Central memory CD4-positive, alpha-beta T cell (primary cell): ENCODE measurements at regions not wholly inside any gene's neighbourhood (a gene's known extent, or its start where the extent isn't known, plus 50 kb on each side); places are given as distances from the start of the nearest gene placed in this dataset.
"Not testable (repeated sequence)": the region's sequence is repeated elsewhere in the genome, so short reads cannot be mapped to it uniquely, and the experiment has no call there.

Source experiments
- DNase-seq: peaks from one replicate; pipeline ENCODE4 v3.0.0; 2022

DNA sequence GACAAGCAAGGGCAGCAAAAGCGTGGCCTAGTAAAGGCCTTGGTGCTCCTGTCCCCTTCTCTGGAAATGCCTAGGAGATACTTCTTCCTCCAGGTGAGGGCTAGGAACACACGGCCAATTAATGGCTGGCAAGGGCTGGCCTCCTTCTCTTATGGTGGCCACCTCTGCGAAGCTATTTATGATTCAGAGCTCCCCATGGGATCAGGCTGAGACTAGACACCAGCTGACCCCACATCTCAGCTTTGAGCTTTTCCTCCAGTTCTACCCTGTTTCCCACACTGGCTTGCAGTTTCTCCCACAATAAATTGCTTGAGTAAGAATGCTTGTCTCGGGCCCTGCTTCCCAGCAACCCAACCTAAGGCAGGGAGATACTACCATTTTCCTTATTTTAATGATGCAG is 53.7 kb downstream of the CAMK2N1 start:
- DNase-seq, result no peak

DNA sequence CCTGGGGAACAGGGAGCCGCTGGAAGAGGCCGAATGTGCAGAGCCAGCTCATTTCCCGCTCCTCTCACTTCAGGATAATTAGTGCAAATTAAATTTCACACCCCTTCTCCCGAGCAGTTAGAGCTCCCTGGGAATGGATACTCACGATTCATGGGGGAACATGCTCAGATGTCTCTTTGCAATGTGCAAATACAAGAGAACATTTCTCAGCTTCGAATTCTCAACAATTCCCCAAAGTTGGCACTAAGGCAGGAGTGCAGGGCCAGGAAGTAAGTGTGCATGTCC is 54.9 kb downstream of the CAMK2N1 start:
- DNase-seq, result no peak

DNA sequence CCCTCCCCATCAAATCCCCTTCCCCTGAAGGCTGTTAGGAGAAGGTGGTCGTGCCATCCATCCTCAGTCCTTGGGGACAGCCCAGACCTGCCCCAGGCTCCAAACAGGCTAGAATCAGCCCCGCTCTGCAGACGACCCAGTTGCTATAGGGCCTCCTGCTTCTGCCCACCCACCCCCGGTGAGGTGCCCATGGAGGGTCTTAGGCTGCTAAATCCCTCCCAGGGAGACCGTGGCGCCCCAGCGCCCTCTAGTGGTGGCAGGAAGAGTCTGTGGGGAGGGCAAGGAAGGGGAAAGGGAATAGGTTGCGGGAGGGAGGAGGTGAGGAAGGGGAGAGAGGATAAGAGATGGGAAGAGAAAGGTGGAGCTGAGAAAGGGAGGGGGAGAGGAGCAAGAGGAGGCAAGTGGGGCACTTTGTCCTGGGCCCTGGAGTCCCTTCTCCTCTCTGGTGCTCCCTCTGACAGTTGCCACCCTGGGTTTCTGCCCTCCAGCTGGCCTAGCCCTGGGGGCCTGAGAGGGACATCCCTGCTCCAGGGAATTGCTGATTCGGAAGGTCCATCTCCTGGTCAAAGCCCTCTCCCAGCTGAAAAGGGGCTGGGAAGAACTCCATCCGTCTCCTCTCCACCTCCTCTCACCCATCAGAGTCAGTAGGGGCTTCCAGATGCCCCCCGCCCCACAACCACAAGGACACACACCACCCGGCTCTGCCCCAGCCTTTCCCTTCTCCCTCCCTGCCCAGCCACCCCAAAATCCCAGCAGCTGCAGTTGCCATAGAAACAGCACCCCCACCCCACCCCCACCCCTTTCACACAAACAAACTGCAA is 55.4 kb downstream of the CAMK2N1 start:
- DNase-seq, result peak; percentile 6

DNA sequence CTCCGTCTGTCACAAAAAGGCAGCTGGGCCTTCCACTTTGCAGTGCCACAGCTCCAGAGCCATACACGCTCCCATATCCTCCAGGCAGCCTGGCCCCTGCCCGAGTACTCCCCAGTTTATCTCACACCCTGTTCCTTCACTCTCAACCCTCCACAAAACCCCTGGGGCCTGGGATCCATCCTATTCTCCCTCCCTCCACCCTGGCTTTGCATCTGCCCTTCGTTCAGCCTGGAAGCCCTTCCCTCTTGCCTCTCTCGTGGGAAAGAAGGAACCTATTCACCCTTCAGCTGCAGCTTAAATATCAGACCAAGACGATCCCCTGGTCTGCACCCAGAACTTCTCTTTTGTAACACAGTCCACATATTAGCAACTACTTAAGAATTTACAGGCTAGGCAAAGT is 56.7 kb downstream of the CAMK2N1 start:
- no peak for DNase-seq

DNA sequence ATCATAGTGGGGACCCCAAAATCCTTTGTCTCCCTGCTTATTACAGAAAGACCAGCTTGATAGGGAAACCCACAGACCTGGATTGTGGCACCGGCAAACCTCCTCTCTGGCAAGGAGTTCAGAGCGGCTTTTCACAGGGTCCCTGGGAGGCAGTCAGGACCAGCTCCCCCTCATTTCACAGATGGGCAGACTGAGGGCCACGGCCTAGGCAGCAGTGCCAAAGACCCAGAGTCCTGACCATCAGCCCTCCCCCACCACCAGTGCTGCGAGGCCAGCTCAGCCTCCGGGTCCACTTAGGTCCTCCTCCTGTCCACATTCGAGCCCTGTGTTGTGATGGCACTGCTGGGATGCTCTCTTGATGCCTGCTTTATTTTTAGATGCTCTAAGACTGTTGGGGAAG is 57.2 kb downstream of the CAMK2N1 start:
- DNase-seq, result no peak

DNA sequence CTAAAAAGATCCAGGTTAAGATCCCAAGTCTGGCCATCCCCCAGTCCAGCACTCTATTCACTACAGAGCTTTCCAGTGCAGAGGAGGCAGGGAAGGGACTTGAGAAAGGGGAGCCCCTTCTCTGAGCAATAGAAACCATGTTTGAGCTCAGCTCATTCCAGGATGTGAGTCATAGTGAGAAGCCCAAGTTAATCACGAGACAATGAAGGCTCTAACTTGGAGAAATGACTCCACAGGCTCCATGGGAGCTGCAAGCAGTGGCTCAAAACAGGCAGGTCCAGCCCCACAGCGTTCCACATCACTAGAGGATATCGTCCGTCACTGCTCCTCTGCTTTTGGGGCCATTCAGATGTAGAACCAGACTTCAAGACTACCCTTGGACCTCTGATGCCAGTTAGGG is 59.1 kb downstream of the CAMK2N1 start:
- no peak for DNase-seq

DNA sequence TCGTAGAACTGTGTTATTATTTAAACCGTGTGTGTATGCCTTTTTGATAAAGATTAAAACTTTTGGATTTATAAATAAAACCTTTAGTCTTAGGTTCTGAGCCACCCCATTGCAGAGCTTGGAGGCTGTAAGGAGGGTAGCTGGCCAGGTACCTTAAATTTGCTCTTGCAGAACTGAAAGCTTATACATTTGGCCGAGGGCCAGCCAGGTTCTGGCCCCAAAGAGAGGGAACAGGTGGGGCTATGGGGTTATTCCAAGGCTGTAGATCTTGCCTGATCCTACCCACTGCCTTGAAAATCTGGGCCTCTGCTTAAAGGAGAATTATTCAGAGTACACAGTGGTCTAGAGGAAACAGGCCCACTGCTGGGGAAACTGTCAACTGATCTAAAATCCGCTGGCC is 59.6 kb downstream of the CAMK2N1 start:
- DNase-seq, result no peak

DNA sequence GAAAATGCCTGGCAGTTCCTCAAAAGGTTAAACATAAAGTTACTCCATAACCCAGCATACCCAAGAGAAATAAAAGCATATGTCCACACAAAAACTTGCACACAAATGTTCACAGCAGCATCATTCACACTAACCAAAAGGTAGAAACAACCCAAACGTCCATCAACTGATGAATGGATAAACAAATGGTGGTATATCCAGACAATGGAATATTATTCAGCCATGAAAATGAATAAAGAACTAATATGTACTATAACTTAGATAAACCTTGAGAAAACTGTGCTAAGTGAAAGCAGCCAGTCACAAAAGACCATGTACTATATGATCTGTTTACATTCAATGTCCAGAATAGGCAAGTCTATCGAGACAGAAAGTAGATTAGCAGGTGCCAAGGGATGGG is 60.4 kb downstream of the CAMK2N1 start:
- DNase-seq, result no peak

DNA sequence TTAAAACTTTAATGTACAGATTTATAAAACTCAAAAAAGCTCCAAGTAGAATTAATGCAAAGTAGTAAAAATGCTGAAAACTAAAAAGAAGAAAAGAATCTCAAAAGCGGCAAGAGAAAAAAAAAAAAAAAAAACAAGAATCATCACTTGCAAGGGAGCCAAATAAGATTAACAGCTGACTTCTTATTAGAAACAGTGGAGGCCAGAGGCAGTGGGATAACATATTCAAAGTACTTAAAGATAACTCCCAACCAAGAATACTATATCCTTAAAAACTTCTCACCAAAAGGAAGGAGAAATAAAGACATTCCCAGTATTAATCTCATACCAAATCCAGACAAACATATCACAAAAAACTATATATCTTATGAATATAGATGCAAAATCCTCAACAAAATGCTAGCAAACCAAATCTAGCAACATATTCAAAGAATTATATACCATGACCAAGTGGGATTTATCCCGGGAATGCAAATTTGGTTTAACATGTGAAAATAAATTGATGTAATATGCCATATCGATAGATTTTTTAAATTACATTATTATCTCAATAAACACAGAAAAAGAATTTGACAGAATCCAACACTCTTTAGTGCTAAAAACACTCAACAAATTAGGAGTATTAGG is 62.7 kb downstream of the CAMK2N1 start:
- no peak for DNase-seq

DNA sequence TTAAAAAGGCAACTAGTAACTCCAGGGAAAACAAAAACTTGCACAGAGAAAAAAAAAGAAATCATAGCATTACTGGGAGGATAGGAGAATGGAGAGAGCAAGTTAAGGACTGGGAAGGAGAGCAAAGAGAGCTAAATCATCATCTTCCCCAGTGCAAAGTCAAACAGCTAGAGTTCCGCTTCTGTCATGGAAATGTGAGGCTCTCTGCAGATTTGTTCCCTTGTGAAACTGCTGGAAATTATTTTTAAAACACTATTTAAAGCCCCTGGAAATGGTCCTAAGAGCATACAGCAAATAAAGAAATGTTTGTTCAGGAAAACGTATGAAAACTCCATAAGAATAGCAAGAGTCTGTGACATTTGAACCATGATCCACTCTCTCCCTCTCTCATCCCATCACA is 64.6 kb downstream of the CAMK2N1 start:
- DNase-seq, result no peak

DNA sequence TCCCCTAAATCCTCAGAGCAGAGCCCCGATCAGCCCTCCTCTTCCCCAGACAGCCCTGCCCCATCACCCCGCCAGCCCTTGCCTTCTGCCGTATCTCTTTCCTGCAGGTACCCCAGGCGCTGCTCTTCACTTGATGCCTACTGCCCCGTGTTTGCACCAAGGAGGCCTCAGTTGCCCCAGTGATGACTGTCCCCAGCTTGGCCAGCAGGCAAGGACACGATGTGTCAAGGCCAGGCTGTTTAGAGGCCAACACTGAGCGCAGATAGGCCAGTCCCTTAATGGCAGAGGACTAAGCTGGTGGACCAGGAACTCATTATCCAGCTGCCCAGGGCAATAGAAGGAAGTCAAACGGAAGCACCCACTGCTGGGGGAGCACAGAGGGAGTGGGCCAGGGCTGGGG is 68.4 kb downstream of the CAMK2N1 start:
- no peak for DNase-seq

DNA sequence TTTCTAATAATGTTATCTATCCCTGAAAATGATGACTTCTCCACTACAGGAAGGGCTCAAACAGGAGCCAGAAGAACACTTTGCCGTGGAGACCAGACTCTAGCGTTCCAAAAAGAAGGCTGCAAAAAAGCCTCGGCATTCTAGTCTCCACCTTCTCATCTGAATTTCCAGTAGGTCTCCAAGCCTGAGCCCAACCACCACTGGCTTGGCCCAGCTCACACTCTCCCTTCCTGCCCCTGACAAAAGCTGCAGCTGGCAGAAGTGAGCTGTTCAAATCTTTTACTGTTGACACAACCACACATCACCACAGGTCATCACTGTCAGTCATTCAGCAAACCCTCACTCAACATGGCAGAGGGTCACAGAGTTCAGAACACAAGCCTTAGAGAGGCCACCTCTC is 69.3 kb downstream of the CAMK2N1 start:
- no peak for DNase-seq

DNA sequence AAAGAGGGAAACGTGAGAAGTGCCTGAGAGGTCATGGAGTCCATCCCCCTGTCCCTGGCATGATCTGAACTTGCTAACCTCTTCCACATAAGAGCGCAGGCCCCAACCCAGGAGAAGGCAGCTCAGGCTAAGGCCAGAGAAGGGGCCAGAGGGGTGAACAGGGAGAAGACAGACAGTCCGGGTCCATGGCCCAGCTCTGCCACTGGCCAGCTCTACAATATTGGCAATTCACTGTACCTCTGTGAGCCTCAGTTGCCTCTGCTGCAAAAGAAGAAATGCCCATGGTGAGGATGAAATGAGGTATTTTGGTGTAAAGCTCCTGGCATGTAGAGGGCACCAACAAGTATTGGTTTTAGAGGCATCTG is 72.3 kb downstream of the CAMK2N1 start:
- no peak for DNase-seq

DNA sequence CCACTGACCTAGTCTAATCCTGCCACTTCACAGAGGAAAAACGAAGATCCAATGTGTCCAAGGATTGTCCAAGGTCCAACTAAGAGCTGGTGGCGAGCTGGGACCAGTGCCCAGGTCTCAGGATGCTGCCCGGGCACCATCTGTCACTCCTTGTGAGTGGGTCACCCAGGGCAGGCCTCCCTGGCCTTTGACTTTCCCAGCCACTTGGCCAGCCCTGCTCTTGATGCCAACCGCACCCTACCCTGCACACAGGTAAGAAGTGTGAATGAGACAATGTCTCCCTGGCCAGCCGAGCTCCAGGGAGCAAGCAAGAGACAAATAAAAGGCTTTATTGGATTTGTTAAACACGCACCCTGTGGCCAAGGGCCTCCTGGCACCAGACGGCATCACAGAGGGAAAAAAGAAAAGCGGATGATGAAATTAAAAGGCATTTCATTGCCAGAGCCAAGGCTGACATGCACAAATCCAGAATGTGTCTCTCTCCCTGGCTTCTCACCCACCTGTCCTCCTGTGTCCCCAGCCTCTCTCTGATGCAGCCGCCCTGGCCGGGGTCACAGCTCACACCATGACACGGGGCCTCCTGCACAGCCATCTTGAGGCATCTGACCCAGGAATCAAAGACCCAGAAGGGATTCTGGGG is 72.8 kb downstream of the CAMK2N1 start:
- no peak for DNase-seq

DNA sequence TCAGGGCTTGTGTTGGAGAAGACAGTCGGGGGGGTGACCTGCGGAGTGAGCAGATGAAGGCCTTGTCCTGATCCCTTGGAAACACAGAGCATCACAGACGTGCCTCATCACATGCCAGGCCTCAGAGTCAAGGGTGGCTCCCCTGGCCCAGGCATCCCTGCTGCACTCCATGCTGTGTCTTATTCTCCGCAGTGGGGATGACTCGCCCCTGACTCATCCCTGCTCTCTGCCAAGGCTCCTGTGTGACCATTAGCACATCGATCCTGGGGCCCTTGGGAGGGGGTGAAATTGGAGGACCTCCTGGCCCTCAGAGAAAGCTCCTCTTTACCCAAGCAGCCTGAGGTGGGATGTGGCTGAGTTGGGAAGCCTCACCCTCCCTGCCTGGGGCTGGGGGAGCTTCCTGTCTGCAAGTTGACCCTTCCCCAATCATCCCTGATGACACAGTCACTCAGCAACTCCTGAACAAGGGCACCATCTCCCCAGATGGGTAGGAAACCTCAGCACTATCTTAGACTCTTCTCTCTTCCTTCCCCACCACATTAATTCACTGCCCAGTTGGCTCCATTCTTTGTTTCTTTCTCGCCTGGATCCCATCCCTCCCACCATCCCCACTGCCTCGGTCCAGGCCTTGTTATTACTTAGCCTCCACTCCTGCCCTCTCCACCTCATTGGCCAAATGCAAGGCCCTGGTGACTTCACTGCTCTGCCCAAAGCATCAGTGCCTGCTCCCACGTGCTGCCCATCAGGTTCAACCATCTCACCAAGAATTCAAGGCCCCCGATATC is 74.6 kb downstream of the CAMK2N1 start:
- no peak for DNase-seq

DNA sequence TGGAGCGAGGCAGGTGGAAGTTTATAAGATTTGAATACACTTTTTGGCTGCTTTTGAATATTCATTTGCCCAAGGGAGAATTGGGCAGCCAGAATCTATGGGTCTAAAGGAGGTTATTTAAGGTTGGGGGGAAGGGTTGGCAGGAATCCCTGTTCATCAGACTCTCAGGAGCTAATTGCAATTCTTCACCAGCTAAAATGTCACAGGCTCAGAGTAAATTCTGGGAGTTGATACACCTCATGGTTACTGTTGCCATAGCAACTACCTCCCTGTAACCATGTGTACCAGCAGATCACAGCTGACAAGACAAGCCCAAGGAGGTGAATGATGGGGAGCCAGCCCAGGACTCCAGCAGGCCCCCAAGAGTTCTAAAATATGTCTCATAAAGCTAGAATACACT is 75.5 kb downstream of the CAMK2N1 start:
- no peak for DNase-seq

DNA sequence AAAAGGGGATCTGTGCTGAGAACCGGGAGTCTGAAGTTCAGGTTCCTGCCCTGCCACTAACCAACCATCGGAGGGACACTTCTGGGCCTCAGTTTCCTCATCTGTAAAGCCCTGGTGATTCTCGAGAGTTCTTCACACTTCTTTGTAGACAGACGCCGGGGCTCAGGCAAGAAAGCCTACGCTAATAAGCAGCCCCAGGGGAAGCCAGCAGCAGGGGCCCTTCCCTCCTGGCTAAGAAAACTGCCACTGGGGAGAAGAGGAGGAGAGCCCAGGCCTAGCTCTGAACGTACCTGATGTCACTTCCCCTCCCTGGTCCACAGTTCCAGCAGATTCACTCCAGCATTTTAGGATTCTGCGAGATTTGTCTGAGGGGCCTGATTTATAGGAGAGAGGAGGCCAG is 76.0 kb downstream of the CAMK2N1 start:
- no peak for DNase-seq

DNA sequence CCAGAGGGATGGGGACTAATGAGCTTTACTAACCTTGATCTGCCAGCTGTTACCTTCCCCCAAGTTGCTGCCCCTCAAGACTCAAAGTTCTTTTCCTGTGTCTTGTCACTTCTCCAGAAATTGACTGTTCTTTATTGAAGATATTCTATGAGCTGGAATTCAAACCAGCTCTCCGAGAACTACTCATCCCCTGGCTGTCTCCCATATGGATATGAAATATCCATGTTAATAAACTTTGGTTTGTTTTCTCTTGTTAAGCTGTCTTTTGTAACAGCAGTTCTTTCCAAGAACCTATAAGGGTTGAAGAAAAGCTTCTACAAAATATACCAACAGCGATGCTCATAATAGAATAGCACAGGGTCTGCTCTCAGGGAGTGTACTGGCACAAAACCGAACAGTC is 77.0 kb downstream of the CAMK2N1 start:
- DNase-seq, result no peak

DNA sequence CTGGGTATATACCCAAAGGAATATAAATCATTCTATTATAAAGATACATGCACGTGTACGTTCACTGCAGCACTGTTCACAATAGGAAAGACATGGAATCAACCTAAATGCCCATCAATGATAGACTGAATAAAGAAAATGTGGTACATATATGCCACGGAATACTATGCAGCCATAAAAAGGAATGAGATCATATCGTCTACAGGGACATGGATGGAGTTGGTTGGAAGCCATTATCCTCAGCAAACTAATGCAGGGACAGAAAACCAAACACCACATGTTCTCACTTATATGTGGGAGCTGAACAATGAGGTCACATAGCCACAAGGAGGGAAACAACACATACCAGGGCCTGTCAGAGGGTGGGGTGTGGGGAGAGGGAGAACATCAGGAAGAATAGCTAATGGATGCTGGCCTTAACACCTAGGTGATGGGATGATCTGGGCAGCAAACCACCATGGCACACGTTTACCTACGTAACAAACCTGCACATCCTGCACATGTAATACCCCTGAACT is 77.8 kb downstream of the CAMK2N1 start:
- not testable (repeated sequence) for DNase-seq

DNA sequence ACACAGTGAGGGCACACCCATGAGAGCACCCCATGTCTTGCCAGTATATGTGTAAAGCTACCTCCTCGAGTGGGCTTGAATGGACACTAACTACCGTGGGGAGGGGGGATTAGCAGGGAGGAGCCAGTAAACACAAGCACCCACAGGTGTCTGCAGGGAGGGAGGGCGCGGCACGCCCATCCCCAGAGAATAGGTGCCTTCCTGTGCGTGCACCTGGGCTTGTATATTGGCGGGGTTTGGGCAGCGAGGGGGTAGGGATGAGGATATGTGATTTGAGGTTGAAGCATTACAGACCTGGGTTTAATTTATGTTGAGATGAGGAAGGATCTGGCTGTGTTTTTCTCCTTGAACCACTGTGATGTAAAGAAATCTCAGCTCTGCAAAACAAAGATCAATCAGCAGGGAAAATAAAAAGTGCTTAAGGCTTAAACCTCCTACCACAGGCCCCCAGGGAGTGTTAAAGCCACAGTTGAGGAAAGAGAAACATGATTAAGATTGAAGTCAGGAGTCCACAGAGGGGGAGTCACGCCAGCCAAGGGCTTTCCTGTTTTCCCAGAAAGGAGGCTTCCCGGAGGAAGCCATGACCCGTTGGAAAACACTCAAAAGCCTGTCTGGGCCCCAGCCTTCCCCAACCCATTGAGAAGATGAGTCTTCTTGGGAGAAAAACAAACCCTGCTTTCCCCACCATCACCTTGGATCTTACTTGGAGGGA is 80.0 kb downstream of the CAMK2N1 start:
- DNase-seq, result no peak

DNA sequence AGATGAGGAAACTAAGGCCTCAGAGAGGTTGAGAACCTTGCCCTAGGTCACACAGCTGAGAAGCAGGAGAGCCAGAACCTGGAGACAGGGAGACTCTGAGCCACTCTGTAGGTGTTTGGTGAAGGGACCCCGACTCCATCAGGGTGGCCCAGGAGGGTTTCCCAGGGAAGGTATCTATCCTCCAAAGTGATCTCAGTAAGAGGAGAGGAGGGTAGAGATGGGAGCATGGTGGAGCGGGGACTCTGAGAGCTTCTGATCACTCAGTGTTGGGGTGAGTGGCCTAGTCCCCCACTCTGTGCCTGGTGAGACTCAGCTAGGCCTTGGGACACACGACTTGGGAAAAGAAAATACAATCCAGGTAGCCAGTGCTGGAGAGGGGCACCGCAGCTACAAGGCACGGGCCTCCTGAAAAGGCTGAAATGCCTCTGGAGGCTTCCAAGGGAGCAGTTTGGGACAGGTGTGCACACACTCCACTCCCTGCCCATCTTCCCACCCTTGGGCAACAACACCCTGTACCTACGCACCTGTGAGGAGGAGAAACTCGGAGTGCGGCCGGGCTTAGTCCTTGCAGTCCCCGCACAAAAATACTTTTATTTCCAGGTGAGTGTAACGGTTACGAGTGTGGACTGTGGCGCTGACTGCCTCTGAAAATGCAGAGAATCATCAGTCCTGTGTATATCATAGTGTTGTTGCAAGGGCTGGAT is 80.8 kb downstream of the CAMK2N1 start:
- no peak for DNase-seq
